Kidney epithelial cell (primary cell): ENCODE measurements at regions not wholly inside any gene's neighbourhood (a gene's known extent, or its start where the extent isn't known, plus 50 kb on each side); places are given as distances from the start of the nearest gene placed in this dataset.
"Not testable (repeated sequence)": the region's sequence is repeated elsewhere in the genome, so short reads cannot be mapped to it uniquely, and the experiment has no call there.

Experiments
- DNase-seq: peaks from one replicate; pipeline ENCODE4 v3.0.0-alpha.2; 2010; ENCODE audit warnings: low read depth
- H3K27me3 ChIP-seq: 2 replicates; pipeline ENCODE4 v1.6.0; 2011; ENCODE audit warnings: low read length; ENCODE audit not compliant: control insufficient read depth, insufficient read depth
- H3K36me3 ChIP-seq: 2 replicates; pipeline ENCODE4 v1.5.1; 2011; ENCODE audit warnings: low read length; ENCODE audit not compliant: control insufficient read depth, insufficient read depth
- H3K4me3 ChIP-seq: 2 replicates; pipeline ENCODE4 v1.5.1; 2011; ENCODE audit warnings: low read depth, mild to moderate bottlenecking, control low read depth, low read length
- CTCF ChIP-seq: IDR thresholded peaks from 2 replicates; pipeline ENCODE4 v1.5.1; 2011; ENCODE audit warnings: mild to moderate bottlenecking, moderate library complexity, low read length, control low read depth, inconsistent platforms; ENCODE audit not compliant: insufficient read depth, poor library complexity, severe bottlenecking

- no peak for TF ChIP-seq CTCF
- H3K36me3 ChIP-seq: no peaks in the 10 kb centered on the region
- DNase-seq: no peak
- H3K27me3 ChIP-seq: no peaks in the 10 kb centered on the region
- no peak overlapping the region for H3K4me3 ChIP-seq
These were observed 788.7 kb upstream of the GOT2 start for GRCh38 chr16:59522826-59523225.

GRCh38 chr16:59518721-59519120 is 784.6 kb upstream of the GOT2 start:
- H3K4me3 ChIP-seq, DNase-seq, H3K36me3 ChIP-seq, H3K27me3 ChIP-seq: not testable (repeated sequence)

- H3K4me3 ChIP-seq: no peak overlapping the region
- DNase-seq: no peak
- H3K27me3 ChIP-seq: no peaks in the 10 kb centered on the region
- no peak for TF ChIP-seq CTCF
- no peaks in the 10 kb centered on the region for H3K36me3 ChIP-seq
These were observed 780.5 kb upstream of the GOT2 start for GRCh38 chr16:59514651-59515050.

- no peak for TF ChIP-seq CTCF
- Histone ChIP-seq H3K4me3 (no peak overlapping the region), H3K27me3 (no peaks in the 10 kb centered on the region), H3K36me3 (no peaks in the 10 kb centered on the region)
- DNase-seq: no peak
These were observed 775.9 kb upstream of the GOT2 start for GRCh38 chr16:59510008-59510424.

GRCh38 chr16:59500601-59501000 is 766.5 kb upstream of the GOT2 start:
- no peaks in the 10 kb centered on the region for H3K27me3 ChIP-seq
- H3K4me3 ChIP-seq: no peak overlapping the region
- no peak for DNase-seq
- H3K36me3 ChIP-seq: no peaks in the 10 kb centered on the region
- no peak for TF ChIP-seq CTCF

GRCh38 chr16:59487067-59487466 is 753.0 kb upstream of the GOT2 start:
- Histone ChIP-seq H3K4me3 (no peak overlapping the region), H3K36me3 (no peaks in the 10 kb centered on the region), H3K27me3 (no peaks in the 10 kb centered on the region)
- no peak for DNase-seq
- no peak for TF ChIP-seq CTCF
